Right cardiac atrium (tissue), 5 donors: ENCODE measurements at regions not wholly inside any gene's neighbourhood (a gene's known extent, or its start where the extent isn't known, plus 50 kb on each side); places are given as distances from the start of the nearest gene placed in this dataset.
"Not testable (repeated sequence)": the region's sequence is repeated elsewhere in the genome, so short reads cannot be mapped to it uniquely, and the experiment has no call there.

ENCODE experiments used
- ATAC-seq, 2 donors: fragments of 200-7000 bp; cut with Tn5 transposase; one replicate each; pipeline versions ENCODE4 v1.8.0 to v1.9.1; 2020; ENCODE audit warnings: moderate library complexity in 2 of 2, mild to moderate bottlenecking in 1 of 2
- DNase-seq, 3 donors: peaks; one replicate each; pipeline ENCODE4 v3.0.0-alpha.2; 2020
- H3K27ac ChIP-seq: one replicate; pipeline ENCODE4 v1.5.1; 2013; ENCODE audit warnings: mild to moderate bottlenecking, low read length, control low read depth, moderate library complexity
- H3K27me3 ChIP-seq: one replicate; pipeline ENCODE4 v1.6.1; 2013; ENCODE audit not compliant: control insufficient read depth, insufficient read depth
- H3K4me1 ChIP-seq: one replicate; pipeline ENCODE4 v1.6.1; 2013; ENCODE audit warnings: low read length; ENCODE audit not compliant: control insufficient read depth, insufficient read depth
- H3K4me3 ChIP-seq: one replicate; pipeline ENCODE4 v1.5.1; 2013; ENCODE audit warnings: low read length, control low read depth
- H3K9me3 ChIP-seq: one replicate; pipeline ENCODE4 v1.6.1; 2013; ENCODE audit warnings: low read length; ENCODE audit not compliant: control insufficient read depth
- WGBS: extraction: QIAGEN DNeasy Blood & Tissue Kit; methylation state at CpG from one replicate; pipeline ENCODE4 v1.1.7; 2013; 5-methylcytosine and 5-hydroxymethylcytosine counted together
- intact Hi-C, 4 donors: fragments of 100-400 bp; cut with DNase I; formaldehyde crosslinking; loops; one replicate each; pipeline versions ENCODE4 v1.11.0 to v1.14.0; 2022 to 2023
- donor health status: healthy with polysubstance abuse.
- donor health status: DM: no; HTN: yes; CAD: no.
- donor health status: DM: no; HTN: no; CAD: no.
- donor health status: DM: no; HTN: yes; CAD: no; lungs with severe emphysema.
- donor health status: DM: yes; HTN: yes; CAD: no.

GRCh38 chr4:131750006-131750405, 1399.1 kb upstream of the PCDH10 start:
- H3K4me1 ChIP-seq, H3K27ac ChIP-seq, intact Hi-C loops, H3K9me3 ChIP-seq, H3K27me3 ChIP-seq, ATAC-seq, H3K4me3 ChIP-seq: not testable (repeated sequence)
- peak in 2 of 3 donors; percentile 27 to 60 for DNase-seq
- WGBS, result 88% methylated on average over 15 of the region's 25 CpGs

GRCh38 chr4:131750469-131750868, 1398.6 kb upstream of the PCDH10 start:
- H3K27me3 ChIP-seq, H3K9me3 ChIP-seq, ATAC-seq, H3K4me1 ChIP-seq, H3K4me3 ChIP-seq, intact Hi-C loops, H3K27ac ChIP-seq: not testable (repeated sequence)
- WGBS, result 95% methylated on average over 22 of the region's 31 CpGs
- peak; percentile 37 to 70 (median 46) for DNase-seq

DNA sequence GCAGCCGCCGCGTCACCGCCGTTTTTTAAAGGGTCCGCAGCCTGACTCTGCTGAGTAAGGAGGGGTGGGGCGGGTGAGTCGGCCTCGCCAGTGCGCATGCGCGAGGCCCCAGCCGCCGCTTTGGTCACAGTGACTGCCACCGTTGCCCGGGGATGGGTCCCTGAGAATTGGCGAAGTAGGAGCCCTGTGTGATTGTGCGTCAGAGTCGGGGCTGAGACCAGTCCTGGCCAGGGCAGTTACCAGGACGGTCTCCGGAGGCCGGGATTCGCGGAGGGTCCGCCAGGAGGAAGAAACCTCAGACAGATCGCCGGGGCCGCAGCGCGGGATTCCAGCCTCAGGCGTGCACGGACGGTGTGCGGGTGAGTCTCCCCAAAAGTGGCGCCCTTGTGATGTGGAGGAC, 1386.9 kb upstream of the PCDH10 start:
- H3K4me1 ChIP-seq, H3K27me3 ChIP-seq, H3K9me3 ChIP-seq, intact Hi-C loops, DNase-seq, ATAC-seq, H3K27ac ChIP-seq, H3K4me3 ChIP-seq: not testable (repeated sequence)
- WGBS, result no CpG with 5 or more reads among the region's 35 CpGs

DNA sequence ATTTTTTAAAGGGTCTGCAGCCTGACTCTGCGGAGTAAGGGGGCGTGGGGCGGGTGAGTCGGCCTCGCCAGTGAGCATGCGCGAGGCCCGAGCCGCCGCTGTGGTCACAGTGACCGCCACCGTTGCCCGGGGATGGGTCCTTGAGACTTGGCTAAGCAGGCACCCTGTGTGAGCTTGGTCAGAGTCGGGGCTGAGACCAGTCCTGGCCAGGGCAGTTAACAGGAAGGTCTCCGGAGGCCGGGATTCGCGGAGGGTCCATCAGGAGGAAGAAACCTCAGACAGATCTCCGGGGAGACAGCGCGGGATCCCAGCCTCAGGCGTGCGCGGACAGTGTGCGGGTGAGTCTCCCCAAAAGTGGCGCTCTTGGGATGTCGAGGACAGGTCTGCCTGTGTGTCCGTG, 1384.4 kb upstream of the PCDH10 start:
- ATAC-seq, result no peak
- H3K27ac ChIP-seq, result no peak overlapping the region
- no peak overlapping the region for H3K4me3 ChIP-seq
- no peaks in the 10 kb centered on the region for H3K27me3 ChIP-seq
- H3K9me3 ChIP-seq, result no peaks in the 10 kb centered on the region
- peak in 2 of 3 donors; percentile 41 to 50 for DNase-seq
- no peaks in the 10 kb centered on the region for H3K4me1 ChIP-seq
- intact Hi-C loops, result no loop called here
- 97% methylated on average over 28 of the region's 28 CpGs for whole genome bisulfite sequencing

DNA sequence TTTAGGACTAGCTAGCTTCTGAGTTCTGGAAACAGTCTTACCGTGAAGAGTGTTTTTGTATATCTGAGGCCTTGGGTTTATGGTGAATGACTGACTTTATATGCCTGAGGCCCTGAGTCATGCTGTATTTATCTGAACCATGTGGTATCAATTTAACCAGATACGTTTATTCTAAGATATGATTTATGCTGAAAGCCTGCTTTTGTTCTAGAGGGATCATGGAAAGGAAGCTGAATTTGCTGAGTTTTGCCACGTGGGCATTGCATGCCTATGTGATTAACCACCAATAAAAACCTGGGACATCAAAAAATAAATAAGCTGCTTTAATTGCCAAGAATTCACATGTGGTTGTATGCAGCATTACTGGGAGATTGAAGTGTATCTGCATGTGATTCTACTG, 1374.7 kb upstream of the PCDH10 start:
- intact Hi-C loops, H3K4me3 ChIP-seq, H3K9me3 ChIP-seq, ATAC-seq, H3K27ac ChIP-seq, H3K4me1 ChIP-seq, DNase-seq, H3K27me3 ChIP-seq: not testable (repeated sequence)
- 9% methylated on average over 3 of the region's 3 CpGs for WGBS

GRCh38 chr4:131810565-131810964, 1338.5 kb upstream of the PCDH10 start:
- H3K4me3 ChIP-seq, H3K27ac ChIP-seq, DNase-seq, H3K27me3 ChIP-seq, H3K9me3 ChIP-seq, intact Hi-C loops, ATAC-seq, H3K4me1 ChIP-seq: not testable (repeated sequence)
- 64% methylated on average over 3 of the region's 3 CpGs for WGBS
